SU-DHL-6 (cell line): ENCODE measurements at regions not wholly inside any gene's neighbourhood (a gene's known extent, or its start where the extent isn't known, plus 50 kb on each side); places are given as distances from the start of the nearest gene placed in this dataset.

Experiments
- H2AFZ ChIP-seq: fragments of 200-600 bp; sonication (generic); 2 replicates; pipeline ENCODE4 v1.6.1; 2014; ENCODE audit warnings: low read depth, mild to moderate bottlenecking, moderate library complexity, mixed read lengths, antibody characterized with exemption, low read length; ENCODE audit not compliant: severe bottlenecking
- H3F3A ChIP-seq: fragments of 200-600 bp; shearing (Covaris generic); 2 replicates; pipeline ENCODE4 v1.6.0; 2016; ENCODE audit warnings: antibody characterized with exemption, mild to moderate bottlenecking; ENCODE audit not compliant: insufficient read depth
- H3K27ac ChIP-seq: fragments of 200-600 bp; sonication (generic); 2 replicates; pipeline ENCODE4 v1.5.1; 2016; ENCODE audit warnings: low read depth, mild to moderate bottlenecking, low read length, moderate library complexity, mixed read lengths
- H3K27me3 ChIP-seq: fragments of 200-600 bp; sonication (generic), shearing (Covaris generic); 2 replicates; pipeline ENCODE4 v1.6.0; 2014; ENCODE audit warnings: mild to moderate bottlenecking, low read length
- H3K36me3 ChIP-seq: fragments of 200-600 bp; sonication (generic); 2 replicates; pipeline ENCODE4 v1.6.1; 2014; ENCODE audit warnings: mild to moderate bottlenecking, low read length, mixed read lengths
- H3K4me2 ChIP-seq: fragments of 300-600, 200-600 bp; shearing (Covaris generic), sonication (generic); 2 replicates; pipeline ENCODE4 v1.6.0; 2014; ENCODE audit warnings: low read length, low read depth, mild to moderate bottlenecking; ENCODE audit not compliant: poor library complexity, severe bottlenecking
- H3K4me3 ChIP-seq: fragments of 200-600 bp; sonication (generic); 2 replicates; pipeline ENCODE4 v1.5.1; 2014; ENCODE audit warnings: antibody characterized with exemption, low read length, mild to moderate bottlenecking, mixed read lengths; ENCODE audit not compliant: insufficient read depth, poor library complexity, severe bottlenecking
- H3K79me2 ChIP-seq: fragments of 200-600 bp; sonication (generic); 2 replicates; pipeline ENCODE4 v1.6.1; 2014; ENCODE audit warnings: mild to moderate bottlenecking, low read length, moderate library complexity; ENCODE audit not compliant: insufficient read depth
- H3K9ac ChIP-seq: fragments of 200-600 bp; sonication (generic); 2 replicates; pipeline ENCODE4 v1.7.0; 2014; ENCODE audit warnings: mild to moderate bottlenecking, low read length
- H3K9me2 ChIP-seq: fragments of 200-600 bp; sonication (generic); replicated peaks from 2 replicates; pipeline ENCODE4 v1.6.1; 2014; ENCODE audit warnings: low read length; ENCODE audit not compliant: insufficient read depth
- H3K9me3 ChIP-seq: fragments of 200-600 bp; sonication (generic); 2 replicates; pipeline ENCODE4 v1.6.1; 2014; ENCODE audit warnings: low read length, mixed read lengths; ENCODE audit not compliant: insufficient read depth
- H4K20me1 ChIP-seq: fragments of 200-600 bp; sonication (generic); 2 replicates; pipeline ENCODE4 v1.6.1; 2014; ENCODE audit warnings: low read depth, mild to moderate bottlenecking, antibody characterized with exemption, low read length, moderate library complexity, mixed read lengths
- CTCF ChIP-seq: fragments of 200-600 bp; sonication (generic); IDR thresholded peaks from one replicate; pipeline ENCODE4 v1.5.1; 2017; ENCODE audit warnings: antibody characterized with exemption, mild to moderate bottlenecking, low read length, moderate library complexity; ENCODE audit not compliant: insufficient read depth, poor library complexity, severe bottlenecking
- EZH2phosphoT487 ChIP-seq: fragments of 200-600 bp; sonication (generic), shearing (Covaris generic); conservative IDR thresholded peaks from 2 replicates; pipeline ENCODE4 v1.6.1; 2018; ENCODE audit warnings: mild to moderate bottlenecking, antibody characterized with exemption, low read length, moderate library complexity, mixed read lengths

GRCh38 chr3:118811236-118811732, 223.4 kb downstream of the IGSF11 start:
- no peaks in the 10 kb centered on the region for H3F3A ChIP-seq
- no peak overlapping the region for H2AFZ ChIP-seq
- no peak overlapping the region for H3K4me2 ChIP-seq
- TF ChIP-seq EZH2phosphoT487 (no peak), CTCF (no peak)
- H3K9me2 ChIP-seq = no peaks in the 10 kb centered on the region
- H3K36me3 ChIP-seq = no peaks in the 10 kb centered on the region
- H3K27me3 ChIP-seq = no peaks in the 10 kb centered on the region
- H3K9ac ChIP-seq = no peak overlapping the region
- H3K9me3 ChIP-seq = no peaks in the 10 kb centered on the region
- no peaks in the 10 kb centered on the region for H3K79me2 ChIP-seq
- H3K4me3 ChIP-seq = no peak overlapping the region
- H3K27ac ChIP-seq = no peak overlapping the region
- H4K20me1 ChIP-seq = no peaks in the 10 kb centered on the region

- Histone ChIP-seq H3K9me3 (no peaks in the 10 kb centered on the region), H2AFZ (no peak overlapping the region), H4K20me1 (no peaks in the 10 kb centered on the region), H3K9me2 (no peaks in the 10 kb centered on the region), H3K4me2 (no peak overlapping the region), H3K9ac (no peak overlapping the region), H3K27ac (no peak overlapping the region), H3F3A (no peaks in the 10 kb centered on the region), H3K36me3 (no peaks in the 10 kb centered on the region), H3K4me3 (no peak overlapping the region), H3K27me3 (no peaks in the 10 kb centered on the region), H3K79me2 (no peaks in the 10 kb centered on the region)
- no peak for TF ChIP-seq CTCF
- TF ChIP-seq EZH2phosphoT487 = no peak
Observed at GRCh38 chr3:118813472-118813871, 221.2 kb downstream of the IGSF11 start.

- no peaks in the 10 kb centered on the region for H3K27me3 ChIP-seq
- no peaks in the 10 kb centered on the region for H3K9me3 ChIP-seq
- no peaks in the 10 kb centered on the region for H3K36me3 ChIP-seq
- H3K79me2 ChIP-seq = no peaks in the 10 kb centered on the region
- no peak overlapping the region for H3K4me3 ChIP-seq
- H3K9me2 ChIP-seq = no peaks in the 10 kb centered on the region
- no peak overlapping the region for H3K4me2 ChIP-seq
- no peaks in the 10 kb centered on the region for H4K20me1 ChIP-seq
- TF ChIP-seq CTCF = peak; percentile 59
- no peak for TF ChIP-seq EZH2phosphoT487
- no peak overlapping the region for H3K27ac ChIP-seq
- no peak overlapping the region for H2AFZ ChIP-seq
- H3K9ac ChIP-seq = no peak overlapping the region
- H3F3A ChIP-seq = no peaks in the 10 kb centered on the region
Observed at GRCh38 chr3:118817748-118818165, 216.9 kb downstream of the IGSF11 start.

- Histone ChIP-seq H3K4me3 (no peak overlapping the region), H3K9me3 (no peaks in the 10 kb centered on the region), H3K9me2 (no peaks in the 10 kb centered on the region), H3K4me2 (no peak overlapping the region), H2AFZ (no peak overlapping the region), H3F3A (no peaks in the 10 kb centered on the region), H3K27ac (no peak overlapping the region), H3K79me2 (no peaks in the 10 kb centered on the region), H3K9ac (no peak overlapping the region), H3K27me3 (no peaks in the 10 kb centered on the region), H3K36me3 (no peaks in the 10 kb centered on the region), H4K20me1 (no peaks in the 10 kb centered on the region)
- TF ChIP-seq CTCF (no peak), EZH2phosphoT487 (no peak)
Observed at GRCh38 chr3:118818386-118818785, 216.3 kb downstream of the IGSF11 start.
